Epidermal melanocyte (primary cell): ENCODE measurements at regions not wholly inside any gene's neighbourhood (a gene's known extent, or its start where the extent isn't known, plus 50 kb on each side); places are given as distances from the start of the nearest gene placed in this dataset.
"Not testable (repeated sequence)": the region's sequence is repeated elsewhere in the genome, so short reads cannot be mapped to it uniquely, and the experiment has no call there.

ENCODE experiments used
- DNase-seq: peaks from one replicate; pipeline ENCODE4 v3.0.0; 2011; ENCODE audit warnings: low spot score; ENCODE audit not compliant: insufficient read length

DNA sequence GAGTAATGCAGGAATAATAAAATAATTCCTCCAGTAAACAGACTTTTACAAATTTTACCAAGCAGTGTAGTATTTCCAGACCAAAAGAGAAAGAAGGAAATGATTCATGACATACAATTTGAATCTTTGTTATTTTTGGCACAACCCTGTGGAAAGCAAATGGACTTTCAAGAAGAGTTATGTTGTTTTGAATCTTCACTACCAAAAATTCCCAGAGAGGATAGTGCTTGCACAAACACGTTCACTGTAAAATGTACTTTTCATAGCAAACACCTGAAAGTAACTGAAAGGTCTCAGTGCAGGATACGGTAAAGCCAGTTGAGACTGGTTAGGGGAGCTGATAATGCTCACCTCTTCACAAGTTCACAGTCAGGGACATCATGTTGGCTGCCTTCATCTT, 107.1 kb downstream of the USP22 start:
- no peak for DNase-seq

GRCh38 chr17:20938244-20938643, 104.6 kb downstream of the USP22 start:
- DNase-seq = no peak

DNA sequence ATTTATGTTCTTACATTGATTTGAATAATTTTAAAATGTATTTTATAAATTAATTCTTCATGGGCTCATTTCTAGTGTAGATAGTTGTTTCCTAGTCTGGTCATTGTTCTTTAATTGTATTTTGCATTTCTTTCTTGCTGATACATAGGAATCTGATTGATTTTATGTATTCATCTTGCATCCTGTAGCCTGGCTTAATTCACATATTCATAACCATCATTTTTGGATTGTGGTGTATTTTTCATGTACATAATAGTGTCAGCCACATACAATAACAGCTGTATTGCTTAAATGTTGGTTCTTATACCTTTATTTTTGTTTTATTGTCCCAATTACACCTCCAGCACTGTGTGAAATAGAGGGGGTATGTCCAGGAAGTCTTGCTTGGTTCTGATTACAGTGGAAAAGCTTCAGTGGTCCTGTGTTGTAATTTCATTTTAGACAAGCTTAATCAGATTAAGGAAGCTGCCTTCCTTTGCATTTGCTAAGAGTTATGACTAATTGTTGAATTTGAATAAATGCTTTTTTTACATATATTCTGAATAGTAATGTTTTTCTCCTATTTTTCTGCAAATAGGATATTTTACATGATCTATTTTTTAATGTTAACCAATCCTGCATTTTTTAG, 103.7 kb downstream of the USP22 start:
- no peak for DNase-seq

- no peak for DNase-seq
These were observed 100.9 kb downstream of the USP22 start for GRCh38 chr17:20941872-20942271.

DNA sequence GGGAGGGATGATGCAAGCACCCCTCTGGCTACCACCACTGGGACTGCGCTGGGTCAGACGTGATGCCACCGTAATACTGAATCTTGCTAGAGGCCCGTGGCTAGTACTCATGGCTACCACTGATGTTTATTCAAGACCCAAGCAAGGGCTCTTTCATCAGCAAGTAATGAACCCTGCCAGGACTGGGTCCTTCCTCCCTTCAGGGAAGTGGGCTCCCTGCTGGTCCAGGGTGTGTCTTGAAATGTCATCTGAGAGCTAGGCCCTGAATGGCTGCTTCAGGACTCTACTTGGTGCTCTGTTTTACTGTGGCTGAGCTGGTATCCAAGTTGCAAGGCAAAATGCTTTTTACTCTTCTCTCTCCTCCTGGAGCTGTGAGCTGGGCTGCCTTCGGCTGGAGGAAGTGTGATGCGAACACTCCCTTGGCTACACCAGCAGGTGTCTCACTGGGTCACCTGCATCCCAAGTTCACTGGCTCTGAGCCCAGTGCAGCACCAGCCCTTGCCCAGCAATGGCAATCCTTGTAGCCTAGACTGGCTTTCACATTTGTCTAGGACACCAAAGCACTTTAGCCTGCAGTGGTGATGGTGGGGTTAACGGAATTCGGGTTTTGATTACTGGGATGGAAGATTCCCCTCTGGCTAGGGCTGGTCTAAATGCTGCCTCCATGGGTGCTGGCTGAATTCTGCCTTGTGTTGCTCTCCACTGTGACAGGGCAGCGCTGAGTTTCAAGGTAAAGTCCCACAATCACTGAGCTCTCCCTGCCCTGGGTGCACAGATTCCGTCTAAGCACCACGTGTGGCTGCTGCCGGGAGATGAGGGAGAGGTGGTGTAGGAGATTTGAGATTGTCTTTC, 98.6 kb downstream of the USP22 start:
- DNase-seq = no peak

GRCh38 chr17:20947708-20948107, 95.1 kb downstream of the USP22 start:
- not testable (repeated sequence) for DNase-seq

DNA sequence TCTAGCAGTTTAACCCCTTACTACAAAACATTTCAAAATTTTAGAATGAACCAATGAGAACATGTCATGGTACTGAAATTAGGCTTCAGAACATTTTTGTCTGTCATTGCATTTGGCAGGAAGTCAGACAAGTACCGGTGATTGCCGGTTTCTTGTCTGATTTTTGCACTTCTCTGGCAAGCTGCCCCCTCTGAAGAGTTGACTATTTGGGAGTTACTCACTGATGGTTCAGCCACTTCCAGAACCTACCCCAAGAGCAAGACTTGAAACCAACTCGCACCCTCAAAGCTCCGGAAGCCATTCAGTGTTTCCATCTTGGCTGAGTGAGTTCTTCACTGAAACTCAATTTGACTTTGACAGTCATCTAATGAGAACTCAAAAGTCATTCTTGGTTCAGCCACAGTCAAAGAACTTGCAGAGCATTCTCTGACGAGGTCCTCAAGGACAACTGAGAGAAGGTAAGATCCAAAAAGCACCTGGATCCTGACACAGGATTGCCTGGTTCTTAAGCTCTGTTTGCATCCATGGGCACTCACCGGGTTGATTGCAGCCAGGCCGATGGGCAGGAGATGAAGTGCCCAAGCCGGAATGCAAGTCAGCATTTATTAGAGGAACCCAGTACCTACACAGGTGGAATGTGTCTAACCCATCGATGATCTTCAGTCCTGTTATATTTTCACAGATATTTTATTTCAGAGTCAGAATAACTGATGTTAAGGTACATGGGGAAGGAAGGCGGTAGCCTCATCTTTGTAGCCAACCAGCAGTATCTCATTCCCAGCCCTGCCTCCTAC, 93.6 kb downstream of the USP22 start:
- DNase-seq = no peak
